ENCODE measurements at regions not wholly inside any gene's neighbourhood (a gene's known extent, or its start where the extent isn't known, plus 50 kb on each side); places are given as distances from the start of the nearest gene placed in this dataset.

DNA sequence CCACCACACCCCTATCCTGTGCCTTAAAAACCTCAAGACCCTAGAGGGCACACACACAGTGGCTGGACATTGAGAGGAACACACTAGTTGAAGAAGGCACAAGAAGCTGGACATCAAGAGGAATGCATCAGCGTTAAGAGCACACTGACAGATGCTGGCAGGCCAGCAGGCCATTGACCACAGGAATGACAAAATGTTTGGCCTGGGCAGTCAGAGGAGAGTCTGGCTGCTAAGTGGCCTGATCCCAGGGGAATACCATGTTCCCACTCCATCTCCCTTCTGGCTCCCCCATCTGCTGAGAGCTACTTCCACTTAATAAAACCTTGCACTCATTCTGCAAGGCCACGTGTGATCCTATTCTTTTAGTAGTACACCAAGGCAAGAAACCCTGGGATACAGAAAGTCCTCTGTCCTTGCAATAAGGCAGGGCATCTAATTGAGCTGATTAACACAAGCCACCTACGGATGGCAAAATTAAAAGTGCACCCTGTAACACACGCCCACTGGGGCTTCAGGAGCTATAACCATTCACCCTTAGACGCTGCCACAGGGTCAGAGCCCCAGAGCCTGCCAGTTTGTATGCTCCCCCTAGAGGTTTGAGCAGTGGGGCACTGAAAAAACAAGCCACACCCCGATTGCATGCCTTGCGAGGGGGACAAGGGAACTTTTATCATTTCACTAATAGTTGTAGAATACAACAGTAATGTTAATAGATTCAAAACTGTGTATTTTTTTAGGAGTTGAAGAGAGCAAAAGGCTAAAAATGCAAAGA lies 1216.1 kb upstream of the NCAM2 start:
- TF ChIP-seq, protein P1, sequence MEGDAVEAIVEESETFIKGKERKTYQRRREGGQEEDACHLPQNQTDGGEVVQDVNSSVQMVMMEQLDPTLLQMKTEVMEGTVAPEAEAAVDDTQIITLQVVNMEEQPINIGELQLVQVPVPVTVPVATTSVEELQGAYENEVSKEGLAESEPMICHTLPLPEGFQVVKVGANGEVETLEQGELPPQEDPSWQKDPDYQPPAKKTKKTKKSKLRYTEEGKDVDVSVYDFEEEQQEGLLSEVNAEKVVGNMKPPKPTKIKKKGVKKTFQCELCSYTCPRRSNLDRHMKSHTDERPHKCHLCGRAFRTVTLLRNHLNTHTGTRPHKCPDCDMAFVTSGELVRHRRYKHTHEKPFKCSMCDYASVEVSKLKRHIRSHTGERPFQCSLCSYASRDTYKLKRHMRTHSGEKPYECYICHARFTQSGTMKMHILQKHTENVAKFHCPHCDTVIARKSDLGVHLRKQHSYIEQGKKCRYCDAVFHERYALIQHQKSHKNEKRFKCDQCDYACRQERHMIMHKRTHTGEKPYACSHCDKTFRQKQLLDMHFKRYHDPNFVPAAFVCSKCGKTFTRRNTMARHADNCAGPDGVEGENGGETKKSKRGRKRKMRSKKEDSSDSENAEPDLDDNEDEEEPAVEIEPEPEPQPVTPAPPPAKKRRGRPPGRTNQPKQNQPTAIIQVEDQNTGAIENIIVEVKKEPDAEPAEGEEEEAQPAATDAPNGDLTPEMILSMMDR (IDR thresholded peaks at IDR 0.05; ENCODE audit: low read depth, low read length): no peak
- TF ChIP-seq, protein P2, sequence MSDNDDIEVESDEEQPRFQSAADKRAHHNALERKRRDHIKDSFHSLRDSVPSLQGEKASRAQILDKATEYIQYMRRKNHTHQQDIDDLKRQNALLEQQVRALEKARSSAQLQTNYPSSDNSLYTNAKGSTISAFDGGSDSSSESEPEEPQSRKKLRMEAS (IDR thresholded peaks at IDR 0.05; ENCODE audit: low read depth, low read length): no peak
- no peak for TF ChIP-seq MYC (IDR thresholded peaks at IDR 0.05; ENCODE audit: low read depth, low read length)
- no peak for TF ChIP-seq POLR2A (IDR thresholded peaks at IDR 0.05; ENCODE audit: extremely low read depth, insufficient read length)
